ENCODE measurements at regions not wholly inside any gene's neighbourhood (a gene's known extent, or its start where the extent isn't known, plus 50 kb on each side); places are given as distances from the start of the nearest gene placed in this dataset.

- TF ChIP-seq POLR2A (IDR thresholded peaks at IDR 0.05): no peak
- TF ChIP-seq, protein P1, sequence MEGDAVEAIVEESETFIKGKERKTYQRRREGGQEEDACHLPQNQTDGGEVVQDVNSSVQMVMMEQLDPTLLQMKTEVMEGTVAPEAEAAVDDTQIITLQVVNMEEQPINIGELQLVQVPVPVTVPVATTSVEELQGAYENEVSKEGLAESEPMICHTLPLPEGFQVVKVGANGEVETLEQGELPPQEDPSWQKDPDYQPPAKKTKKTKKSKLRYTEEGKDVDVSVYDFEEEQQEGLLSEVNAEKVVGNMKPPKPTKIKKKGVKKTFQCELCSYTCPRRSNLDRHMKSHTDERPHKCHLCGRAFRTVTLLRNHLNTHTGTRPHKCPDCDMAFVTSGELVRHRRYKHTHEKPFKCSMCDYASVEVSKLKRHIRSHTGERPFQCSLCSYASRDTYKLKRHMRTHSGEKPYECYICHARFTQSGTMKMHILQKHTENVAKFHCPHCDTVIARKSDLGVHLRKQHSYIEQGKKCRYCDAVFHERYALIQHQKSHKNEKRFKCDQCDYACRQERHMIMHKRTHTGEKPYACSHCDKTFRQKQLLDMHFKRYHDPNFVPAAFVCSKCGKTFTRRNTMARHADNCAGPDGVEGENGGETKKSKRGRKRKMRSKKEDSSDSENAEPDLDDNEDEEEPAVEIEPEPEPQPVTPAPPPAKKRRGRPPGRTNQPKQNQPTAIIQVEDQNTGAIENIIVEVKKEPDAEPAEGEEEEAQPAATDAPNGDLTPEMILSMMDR (IDR thresholded peaks at IDR 0.05): no peak
- H3K9me3 ChIP-seq: no peaks in the 10 kb centered on the region
- no peaks in the 10 kb centered on the region for H3K36me3 ChIP-seq (ENCODE audit: low read depth, missing control alignments)
- no peaks in the 10 kb centered on the region for H3K27me3 ChIP-seq
- intact Hi-C loops (cut with DNase I; ENCODE audit: low total_unique reads): no loop called here
- WGBS, 2 donors: 88 to 91% methylated on average over 5 of the region's 5 CpGs
- DNase-seq: no peak
- H3K27ac ChIP-seq: no peak overlapping the region
- H3K4me1 ChIP-seq: no peaks in the 10 kb centered on the region
- no peak overlapping the region for H3K4me3 ChIP-seq
Measured at GRCh38 chr13:77815330-77815729, 103.3 kb downstream of the EDNRB start.

Data from testis (tissue), 2 donors.